GDM1 (cell line): ENCODE measurements at regions not wholly inside any gene's neighbourhood (a gene's known extent, or its start where the extent isn't known, plus 50 kb on each side); places are given as distances from the start of the nearest gene placed in this dataset.
"Not testable (repeated sequence)": the region's sequence is repeated elsewhere in the genome, so short reads cannot be mapped to it uniquely, and the experiment has no call there.

ENCODE experiments used
- DNase-seq: peaks from one replicate; lab custom pipeline; 2025; lab: John Stamatoyannopoulos, UW

DNA sequence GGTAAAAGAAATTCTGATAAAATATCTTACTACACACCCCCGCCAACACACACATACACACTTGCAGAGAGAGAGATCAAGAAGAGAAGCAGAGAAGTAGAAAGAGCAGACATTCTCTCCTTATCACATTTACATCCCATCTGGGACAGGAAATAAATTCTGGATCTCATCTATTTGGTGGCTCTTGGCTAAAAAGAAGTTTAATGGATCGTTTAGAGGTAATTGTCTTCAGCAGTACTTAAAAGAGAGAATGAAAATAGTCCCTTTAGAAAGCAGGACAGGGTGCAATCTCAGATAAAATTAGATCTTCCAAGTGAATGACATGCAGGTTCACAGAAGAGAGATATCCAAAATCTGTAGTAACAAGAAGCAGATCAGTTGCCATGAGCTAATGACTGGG lies 1392.5 kb downstream of the RAPGEF2 start:
- no peak for DNase-seq

- no peak for DNase-seq
These were observed 1395.3 kb downstream of the RAPGEF2 start for GRCh38 chr4:160498211-160498610.

DNA sequence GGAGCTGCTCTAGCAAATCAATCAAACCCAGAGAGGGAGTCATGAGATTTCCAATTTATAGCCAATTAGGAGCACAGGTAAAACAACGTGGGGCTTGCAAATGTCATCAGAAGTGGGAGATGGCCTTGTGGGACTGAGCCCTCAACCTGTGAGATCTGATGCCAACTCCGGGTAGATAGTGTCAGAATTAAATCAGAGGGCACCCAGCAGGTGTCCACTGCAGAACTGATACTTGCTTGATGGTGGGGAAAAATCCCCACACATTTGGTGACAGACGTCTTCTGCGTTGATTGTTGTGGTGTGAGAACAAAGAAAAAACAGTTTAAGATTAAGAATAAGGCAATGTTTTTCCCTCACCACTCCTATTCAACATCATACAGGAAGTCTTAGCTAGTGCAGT lies 1402.8 kb downstream of the RAPGEF2 start:
- DNase-seq, result no peak

DNA sequence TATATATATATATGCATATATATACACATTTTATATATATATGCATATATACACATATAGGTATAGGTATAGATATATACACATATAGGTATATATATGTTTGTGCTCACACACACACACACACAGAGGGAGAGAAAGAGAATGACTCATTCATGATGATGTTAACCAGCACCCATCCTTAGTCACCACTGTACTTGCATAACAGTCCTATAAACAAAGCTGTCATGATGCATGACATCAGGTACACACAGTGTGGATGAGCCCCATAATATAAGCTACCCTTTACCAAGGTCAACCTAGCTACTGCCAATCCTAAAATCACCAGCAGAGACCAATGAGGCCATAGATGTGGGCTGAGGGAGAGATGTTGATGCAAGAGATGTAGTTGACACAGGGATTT lies 1408.0 kb downstream of the RAPGEF2 start:
- no peak for DNase-seq

GRCh38 chr4:160514126-160514525 lies 1411.2 kb downstream of the RAPGEF2 start:
- no peak for DNase-seq

DNA sequence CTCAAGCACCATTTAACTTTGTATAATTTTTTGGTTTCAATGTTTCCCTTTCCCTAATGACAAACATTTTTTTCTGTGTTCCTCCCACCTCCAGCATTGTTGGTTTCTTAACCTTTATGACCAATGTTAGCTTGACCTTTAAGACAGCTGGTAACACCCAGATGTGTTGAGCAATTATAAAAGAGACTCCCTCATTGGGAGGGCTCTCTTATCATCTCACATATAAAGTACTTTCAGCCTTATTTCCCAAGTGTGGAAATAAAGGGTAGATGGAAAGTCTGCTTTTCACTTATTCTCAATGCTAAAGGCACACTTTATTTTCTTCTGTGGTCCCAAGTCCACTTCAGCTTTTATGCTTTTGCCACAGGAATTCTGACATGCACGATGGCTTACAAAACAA lies 1420.4 kb downstream of the RAPGEF2 start:
- DNase-seq, result no peak

DNA sequence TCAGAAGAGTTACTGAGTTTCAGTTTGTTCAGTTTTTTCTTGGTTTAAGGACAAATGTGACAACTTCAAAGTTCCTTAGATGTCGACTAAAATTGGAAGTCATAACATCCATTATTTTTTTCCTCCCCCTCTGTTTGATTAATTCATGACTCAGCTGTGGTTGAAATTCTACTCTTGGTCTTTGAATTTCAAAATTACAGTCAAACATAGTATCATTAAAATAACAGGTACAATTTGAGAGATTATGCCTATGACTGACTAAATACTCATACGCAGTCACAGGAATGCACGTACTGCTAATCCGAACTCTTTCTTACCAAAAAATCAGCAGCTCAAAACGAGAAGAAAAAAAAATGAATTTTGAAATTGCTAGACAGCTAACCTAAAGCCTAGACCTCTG lies 1434.8 kb downstream of the RAPGEF2 start:
- no peak for DNase-seq

GRCh38 chr4:160546201-160546600 lies 1443.3 kb downstream of the RAPGEF2 start:
- DNase-seq, result no peak

- not testable (repeated sequence) for DNase-seq
These were observed 1447.2 kb downstream of the RAPGEF2 start for GRCh38 chr4:160549951-160550519.

GRCh38 chr4:160562661-160563060 lies 1459.8 kb downstream of the RAPGEF2 start:
- DNase-seq, result no peak

- DNase-seq, result no peak
These were observed 1460.8 kb downstream of the RAPGEF2 start for GRCh38 chr4:160563552-160564282.

GRCh38 chr4:160567634-160568033 lies 1464.8 kb downstream of the RAPGEF2 start:
- DNase-seq, result no peak

- DNase-seq, result no peak
These were observed 1467.4 kb downstream of the RAPGEF2 start for GRCh38 chr4:160570271-160570670.

DNA sequence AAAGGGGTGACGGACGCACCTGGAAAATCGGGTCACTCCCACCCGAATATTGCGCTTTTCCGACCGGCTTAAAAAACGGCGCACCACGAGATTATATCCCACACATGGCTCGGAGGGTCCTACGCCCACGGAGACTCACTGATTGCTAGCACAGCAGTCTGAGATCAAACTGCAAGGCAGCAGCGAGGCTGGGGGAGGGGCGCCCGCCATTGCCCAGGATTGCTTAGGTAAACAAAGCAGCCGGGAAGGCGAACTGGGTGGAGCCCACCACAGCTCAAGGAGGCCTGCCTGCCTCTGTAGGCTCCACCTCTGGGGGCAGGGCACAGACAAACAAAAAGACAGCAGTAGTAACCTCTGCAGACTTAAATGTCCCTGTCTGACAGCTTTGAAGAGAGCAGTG lies 1471.4 kb downstream of the RAPGEF2 start:
- not testable (repeated sequence) for DNase-seq

GRCh38 chr4:160580581-160580980 lies 1477.7 kb downstream of the RAPGEF2 start:
- no peak for DNase-seq

- DNase-seq, result no peak
These were observed 1489.4 kb downstream of the RAPGEF2 start for GRCh38 chr4:160592258-160592657.

DNA sequence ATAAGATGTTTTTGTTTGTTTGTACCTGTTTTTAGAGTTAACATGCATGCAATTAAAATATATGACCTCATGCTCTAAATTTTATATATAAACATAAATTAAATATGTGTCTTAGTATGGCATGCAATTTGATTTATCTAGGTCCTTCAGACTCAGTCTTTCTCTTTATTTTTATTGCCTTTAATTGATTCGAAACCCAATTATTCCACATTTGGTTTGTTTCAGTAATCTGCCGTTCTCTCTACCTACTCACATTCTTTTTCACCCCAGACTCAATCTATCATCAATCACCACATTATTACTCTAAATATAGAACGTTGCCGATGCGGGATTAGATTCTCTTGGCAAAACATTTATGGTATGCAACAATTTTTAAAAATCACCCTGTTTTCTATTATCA lies 1492.8 kb downstream of the RAPGEF2 start:
- DNase-seq, result no peak

DNA sequence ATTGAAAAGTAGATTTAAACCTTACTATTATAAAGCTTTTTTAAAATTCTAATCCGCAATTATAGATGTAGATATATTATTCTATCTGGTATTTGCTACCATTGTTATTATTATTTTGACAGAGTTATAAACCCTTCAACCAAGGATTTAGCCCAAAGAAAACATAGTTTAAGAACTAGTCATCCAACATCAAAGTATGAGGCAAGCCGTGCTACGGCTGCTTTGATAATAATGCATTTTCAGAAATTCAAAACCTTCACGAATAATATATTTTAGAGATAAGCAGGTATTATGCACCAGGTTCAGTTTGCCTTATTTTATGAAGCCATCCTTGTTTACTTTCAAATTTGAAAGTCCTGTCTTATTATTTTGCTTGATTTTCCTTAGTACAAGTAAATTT lies 1501.7 kb downstream of the RAPGEF2 start:
- no peak for DNase-seq

DNA sequence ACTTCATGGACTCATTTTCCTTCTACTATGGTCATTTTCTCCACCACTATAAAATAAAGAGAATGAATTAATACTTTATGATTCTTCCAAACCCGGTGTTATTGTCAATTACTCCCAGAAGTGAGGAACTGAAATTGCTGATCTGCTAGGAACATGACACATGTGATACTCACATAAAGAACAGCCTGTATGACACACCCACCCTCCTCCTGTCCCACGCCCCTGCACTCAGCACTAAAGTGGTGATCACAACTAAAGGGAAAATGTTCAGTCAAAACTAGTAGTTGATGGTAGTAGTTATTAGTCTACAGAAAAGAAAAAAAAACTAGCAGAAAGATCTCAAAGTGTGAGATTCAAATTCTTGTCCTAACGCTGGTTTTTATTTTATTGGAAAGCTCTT lies 1508.3 kb downstream of the RAPGEF2 start:
- no peak for DNase-seq

GRCh38 chr4:160631044-160631443 lies 1528.2 kb downstream of the RAPGEF2 start:
- no peak for DNase-seq

DNA sequence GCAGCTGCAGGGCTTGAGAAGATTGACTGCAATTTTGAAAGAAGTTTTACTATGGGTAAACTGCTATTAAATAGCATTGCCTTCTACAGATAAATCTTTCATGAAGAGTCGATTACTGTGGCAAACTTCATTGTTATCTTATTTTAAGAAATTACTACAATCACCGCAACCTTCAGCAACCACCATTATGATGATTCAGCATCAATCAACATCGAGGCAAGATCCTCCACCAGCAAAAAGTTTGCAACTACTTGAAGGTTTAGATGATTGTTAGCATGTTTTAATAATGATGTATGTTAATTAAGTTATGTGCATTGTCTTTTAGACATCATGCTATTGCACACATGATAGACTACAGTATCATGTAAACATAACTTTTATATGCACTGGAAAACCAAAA lies 1511.0 kb downstream of the FSTL5 start:
- DNase-seq, result no peak

DNA sequence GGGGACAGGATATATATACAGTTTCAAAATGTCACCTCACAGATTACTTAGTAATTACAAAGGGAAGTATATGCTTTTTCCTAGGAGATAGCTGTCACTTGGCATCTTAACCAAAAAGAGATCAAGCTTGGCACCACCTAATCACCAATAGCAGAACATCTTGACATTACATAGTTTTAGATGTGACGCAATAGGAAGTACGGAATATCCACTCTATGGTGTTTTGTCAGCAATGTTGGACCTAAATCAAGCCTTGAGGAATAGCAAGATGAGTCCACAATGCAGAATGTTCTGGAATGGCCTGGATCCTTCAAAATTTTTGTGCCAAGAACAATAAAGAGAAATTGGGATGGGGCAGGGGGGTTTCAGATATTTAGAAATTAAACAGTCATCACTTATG lies 1488.2 kb downstream of the FSTL5 start:
- no peak for DNase-seq

DNA sequence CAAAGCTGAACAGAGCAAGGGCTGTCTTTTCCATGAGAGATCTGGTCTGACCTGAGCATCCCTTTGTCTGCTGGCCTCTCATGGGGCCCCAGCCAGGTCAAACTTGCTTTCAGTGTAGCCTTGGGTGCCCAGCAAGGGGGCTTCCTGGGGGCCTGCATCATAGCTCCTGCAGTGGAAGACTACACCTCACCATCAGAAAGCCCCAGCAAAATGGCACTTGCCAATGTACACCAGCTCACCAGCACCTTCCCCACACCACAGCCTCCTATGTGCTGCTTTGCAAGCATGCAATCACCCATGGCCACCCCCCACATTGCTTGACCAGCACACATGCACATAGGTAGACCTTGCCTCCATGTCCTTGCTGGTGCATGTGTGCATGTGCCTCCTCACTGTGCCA lies 1478.1 kb downstream of the FSTL5 start:
- DNase-seq, result no peak

DNA sequence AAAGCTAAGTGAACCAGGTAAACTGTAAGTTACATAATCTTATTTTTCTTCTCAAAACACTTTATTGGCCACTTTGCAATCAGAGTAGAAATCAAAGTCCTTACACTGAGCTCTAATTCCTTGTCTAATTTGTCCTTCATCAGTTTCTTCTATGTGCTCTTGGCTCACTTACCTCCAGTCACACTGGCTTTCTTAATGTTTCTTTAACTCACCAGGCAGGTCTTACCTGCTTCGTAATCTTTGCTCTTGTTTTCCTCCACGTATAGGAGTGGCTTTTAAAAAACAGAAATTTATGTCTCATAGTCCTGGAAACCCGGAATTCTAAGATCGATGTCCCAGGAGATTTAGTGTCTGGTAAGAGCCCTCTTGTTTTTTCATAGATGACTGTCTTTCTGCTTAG lies 1462.1 kb downstream of the FSTL5 start:
- DNase-seq, result no peak
